ENCODE measurements at regions not wholly inside any gene's neighbourhood (a gene's known extent, or its start where the extent isn't known, plus 50 kb on each side); places are given as distances from the start of the nearest gene placed in this dataset.

GRCh38 chr3:28188686-28189085, 52.7 kb upstream of the CMC1 start:
- TF ChIP-seq, protein P1, sequence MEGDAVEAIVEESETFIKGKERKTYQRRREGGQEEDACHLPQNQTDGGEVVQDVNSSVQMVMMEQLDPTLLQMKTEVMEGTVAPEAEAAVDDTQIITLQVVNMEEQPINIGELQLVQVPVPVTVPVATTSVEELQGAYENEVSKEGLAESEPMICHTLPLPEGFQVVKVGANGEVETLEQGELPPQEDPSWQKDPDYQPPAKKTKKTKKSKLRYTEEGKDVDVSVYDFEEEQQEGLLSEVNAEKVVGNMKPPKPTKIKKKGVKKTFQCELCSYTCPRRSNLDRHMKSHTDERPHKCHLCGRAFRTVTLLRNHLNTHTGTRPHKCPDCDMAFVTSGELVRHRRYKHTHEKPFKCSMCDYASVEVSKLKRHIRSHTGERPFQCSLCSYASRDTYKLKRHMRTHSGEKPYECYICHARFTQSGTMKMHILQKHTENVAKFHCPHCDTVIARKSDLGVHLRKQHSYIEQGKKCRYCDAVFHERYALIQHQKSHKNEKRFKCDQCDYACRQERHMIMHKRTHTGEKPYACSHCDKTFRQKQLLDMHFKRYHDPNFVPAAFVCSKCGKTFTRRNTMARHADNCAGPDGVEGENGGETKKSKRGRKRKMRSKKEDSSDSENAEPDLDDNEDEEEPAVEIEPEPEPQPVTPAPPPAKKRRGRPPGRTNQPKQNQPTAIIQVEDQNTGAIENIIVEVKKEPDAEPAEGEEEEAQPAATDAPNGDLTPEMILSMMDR (conservative IDR thresholded peaks at IDR 0.05; ENCODE audit: low read length), result no peak
- no peak for TF ChIP-seq EZH2phosphoT487 (IDR thresholded peaks at IDR 0.05; ENCODE audit: borderline replicate concordance, low read depth, low read length)
